Activated CD4-positive, alpha-beta T cell treated with anti-CD3 and anti-CD28 coated beads, Interleukin-2, Interleukin-4, amounts not matched to agents 100 ng/mL and 50 ng/mL, durations not matched to agents 16 hours and 8 hours (primary cell): ENCODE measurements at regions not wholly inside any gene's neighbourhood (a gene's known extent, or its start where the extent isn't known, plus 50 kb on each side); places are given as distances from the start of the nearest gene placed in this dataset.

Source experiments
- DNase-seq: peaks from one replicate; pipeline ENCODE4 v3.0.0-alpha.2; 2020; ENCODE audit warnings: low spot score

DNA sequence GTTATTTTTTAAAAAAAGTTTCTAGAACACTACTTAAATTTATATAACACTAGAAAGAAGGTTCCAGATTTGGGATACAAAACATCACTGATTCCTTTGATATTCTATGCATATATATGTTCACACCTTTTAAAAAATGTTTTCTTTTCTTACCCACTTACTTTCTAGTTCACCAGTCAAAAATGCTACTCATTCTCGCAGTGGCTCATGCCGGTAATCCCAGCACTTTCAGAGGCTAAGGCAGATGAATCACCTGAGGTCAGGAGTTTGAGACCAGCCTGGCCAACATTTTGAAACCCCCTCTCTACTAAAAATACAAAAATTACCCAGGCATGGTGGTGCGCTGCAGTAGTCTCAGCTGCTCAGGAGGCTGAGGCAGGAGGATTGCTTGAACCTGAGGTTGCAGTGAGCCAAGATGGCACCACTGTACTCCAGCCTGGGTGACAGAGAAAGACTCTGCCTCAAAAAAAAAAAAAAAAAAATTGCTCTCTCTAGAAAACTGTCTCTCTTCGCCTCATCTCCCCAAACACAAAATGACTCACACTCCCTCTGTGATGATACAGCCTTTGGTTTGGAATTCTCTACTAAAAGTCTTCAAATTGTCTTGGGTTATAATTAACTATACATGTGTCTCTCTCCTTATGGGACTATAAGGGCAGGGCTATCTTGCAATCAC lies 52.6 kb upstream of the TGFBR2 start:
- no peak for DNase-seq

DNA sequence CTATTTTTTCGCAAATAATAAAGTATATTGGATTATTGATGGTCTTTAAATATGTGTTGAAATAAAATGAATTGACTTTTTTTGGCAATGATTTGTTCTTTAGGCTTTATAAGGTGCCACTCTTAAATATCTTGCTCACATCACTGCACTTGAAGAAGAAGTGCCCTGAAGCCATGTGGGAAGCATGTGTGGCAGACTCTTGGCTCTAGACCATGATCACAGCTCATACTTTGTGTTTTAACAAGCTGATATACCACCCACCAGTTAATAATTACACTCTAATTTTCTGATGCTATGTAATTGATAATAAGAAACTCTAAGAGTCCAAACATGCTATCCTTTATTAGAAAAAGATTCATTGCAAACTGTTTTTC lies 52.1 kb upstream of the TGFBR2 start:
- no peak for DNase-seq

DNA sequence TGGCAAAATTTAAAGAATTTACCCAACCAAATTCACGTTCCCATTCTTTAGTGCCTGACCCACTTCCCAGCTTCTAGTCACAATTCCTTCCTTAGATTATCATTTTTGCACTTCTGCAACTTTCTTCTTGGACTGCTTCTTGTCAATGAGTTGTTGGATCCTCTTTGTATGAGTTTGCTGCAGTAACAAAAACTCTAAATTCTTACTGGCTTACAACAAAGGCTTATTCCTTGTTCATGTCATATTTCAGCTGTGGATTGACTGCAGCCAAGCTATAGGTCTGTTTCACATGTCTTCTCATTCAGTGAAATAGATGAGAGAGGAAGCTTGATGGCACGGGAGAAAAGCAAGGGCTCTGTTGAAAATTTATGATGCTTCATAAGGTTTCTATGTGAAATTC lies 50.4 kb upstream of the TGFBR2 start:
- no peak for DNase-seq
